PC-3 (cell line): ENCODE measurements at regions not wholly inside any gene's neighbourhood (a gene's known extent, or its start where the extent isn't known, plus 50 kb on each side); places are given as distances from the start of the nearest gene placed in this dataset.

ENCODE experiments used
- ATAC-seq: fragments of 200-7000 bp; cut with Tn5 transposase; 2 replicates; pipeline ENCODE4 v1.9.1; 2020; ENCODE audit warnings: mild to moderate bottlenecking, moderate library complexity
- BruUV-seq: library from RNA; stranded (reverse); fragments of 400-500 nt; replicated peaks from 2 replicates; lab custom pipeline; 2021; lab: Mats Ljungman, UMichigan
- CTCF ChIA-PET: fragments of 300-600 bp; sonication (Branson Sonifier 250); formaldehyde crosslinking; loops from one replicate; lab custom pipeline; 2022; ENCODE audit warnings: antibody characterized with exemption; lab: Charles Lee
- POLR2A ChIA-PET: fragments of 300-600 bp; sonication (Branson Sonifier 250); formaldehyde crosslinking; loops from one replicate; lab custom pipeline; 2022; ENCODE audit warnings: antibody characterized with exemption; ENCODE audit not compliant: unreplicated experiment; lab: Charles Lee
- DNase-seq: peaks from one replicate; pipeline ENCODE4 v3.0.0-alpha.2; 2015
- H2AFZ ChIP-seq: fragments of 300-600 bp; sonication (generic); 2 replicates; pipeline ENCODE4 v1.6.0; 2016; ENCODE audit warnings: antibody characterized with exemption, low read length
- H3F3A ChIP-seq: fragments of 300-600 bp; sonication (generic); one replicate; pipeline ENCODE4 v1.6.0; 2017; ENCODE audit warnings: antibody characterized with exemption, low read length, control low read depth, mild to moderate bottlenecking; ENCODE audit not compliant: unreplicated experiment
- H3K27ac ChIP-seq: fragments of 300-600 bp; sonication (generic); 2 replicates; pipeline ENCODE4 v1.5.1; 2016; ENCODE audit warnings: mild to moderate bottlenecking, low read length
- H3K27me3 ChIP-seq: fragments of 300-600 bp; sonication (generic); 2 replicates; pipeline ENCODE4 v1.6.1; 2016; ENCODE audit warnings: low read length, mixed read lengths
- H3K36me3 ChIP-seq: fragments of 300-600 bp; sonication (generic); 2 replicates; pipeline ENCODE4 v1.6.1; 2016; ENCODE audit warnings: low read depth, mixed run types, low read length, mixed read lengths
- H3K4me1 ChIP-seq: fragments of 300-600 bp; sonication (generic); 2 replicates; pipeline ENCODE4 v1.5.1; 2016; ENCODE audit warnings: low read length; ENCODE audit not compliant: insufficient read depth
- H3K4me2 ChIP-seq: fragments of 300-600 bp; sonication (generic); 2 replicates; pipeline ENCODE4 v1.6.0; 2016; ENCODE audit warnings: low read length
- H3K4me3 ChIP-seq: fragments of 300-600 bp; sonication (generic); 2 replicates; pipeline ENCODE4 v1.5.1; 2016; ENCODE audit warnings: mild to moderate bottlenecking, low read length, mixed read lengths
- H3K79me2 ChIP-seq: fragments of 300-600 bp; sonication (generic); 2 replicates; pipeline ENCODE4 v1.6.1; 2017; ENCODE audit warnings: low read length, mixed read lengths
- H3K9ac ChIP-seq: fragments of 300-600 bp; sonication (generic); 2 replicates; pipeline ENCODE4 v1.6.0; 2016; ENCODE audit warnings: mild to moderate bottlenecking, low read length
- H3K9me2 ChIP-seq: fragments of 300-600 bp; sonication (generic); replicated peaks from 2 replicates; pipeline ENCODE4 v1.6.1; 2016; ENCODE audit warnings: mixed run types, low read length, mixed read lengths
- H3K9me3 ChIP-seq: fragments of 300-600 bp; sonication (generic); 2 replicates; pipeline ENCODE4 v1.6.1; 2016; ENCODE audit warnings: low read length, mixed read lengths
- H4K20me1 ChIP-seq: fragments of 300-600 bp; sonication (generic); 2 replicates; pipeline ENCODE4 v1.6.1; 2016; ENCODE audit warnings: low read length, mixed read lengths
- CTCF ChIP-seq: fragments of 300-600 bp; sonication (generic); conservative IDR thresholded peaks from 2 replicates; pipeline ENCODE4 v1.5.1; 2017; ENCODE audit warnings: antibody characterized with exemption, low read depth, mild to moderate bottlenecking, low read length
- EZH2 ChIP-seq: fragments of 300-600 bp; sonication (generic); IDR thresholded peaks from one replicate; pipeline ENCODE4 v1.6.1; 2017; ENCODE audit warnings: antibody characterized with exemption, mild to moderate bottlenecking, low read length; ENCODE audit not compliant: unreplicated experiment
- EZH2phosphoT487 ChIP-seq: fragments of 300-600 bp; sonication (generic); IDR thresholded peaks from 2 replicates; pipeline ENCODE4 v1.6.1; 2018; ENCODE audit warnings: mild to moderate bottlenecking, antibody characterized with exemption, low read length, borderline replicate concordance
- intact Hi-C: fragments of 100-400 bp; cut with micrococcal nuclease; formaldehyde crosslinking; loops from 2 replicates; pipeline ENCODE4 v1.9.0; 2023

DNA sequence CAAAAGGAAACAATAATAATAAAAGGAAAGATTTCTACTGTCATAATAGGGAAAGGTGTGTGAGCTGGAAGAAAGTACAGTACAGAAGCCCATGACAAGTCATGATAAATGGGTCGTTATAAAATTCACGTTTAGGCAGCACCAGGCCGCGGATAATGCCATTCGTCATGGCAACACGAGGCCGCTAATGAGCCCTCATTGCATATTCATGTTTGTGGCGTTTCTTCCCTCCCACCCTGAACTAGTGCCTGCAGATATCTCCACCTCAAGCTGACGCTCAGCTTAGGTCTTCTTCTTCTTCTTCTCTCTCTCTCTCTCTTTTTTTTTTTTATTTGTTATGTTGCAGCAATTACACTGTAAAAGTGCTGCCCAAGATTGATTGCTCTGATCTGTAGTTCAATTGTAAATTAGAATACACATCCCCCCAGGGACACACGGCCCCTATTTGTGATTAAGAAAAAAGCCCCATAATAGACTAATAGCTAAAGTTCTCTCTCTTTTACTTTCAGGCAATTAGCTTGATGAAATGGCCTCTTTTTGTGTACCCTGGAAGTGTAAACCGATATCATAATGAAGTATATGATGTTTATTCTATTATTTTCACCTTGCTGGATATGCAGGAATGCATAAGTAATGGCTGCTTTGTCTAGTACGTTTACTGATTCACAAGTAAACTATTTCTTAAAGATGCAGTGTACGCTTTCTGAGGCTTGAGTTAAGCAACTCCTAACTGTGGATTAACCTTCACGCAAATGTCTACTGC, 61.9 kb upstream of the NR2F2 start:
- H3K27me3 ChIP-seq = no peaks in the 10 kb centered on the region
- TF ChIP-seq CTCF (no peak), EZH2phosphoT487 (no peak), EZH2 (no peak)
- H3F3A ChIP-seq = no peaks in the 10 kb centered on the region
- no peak overlapping the region for H3K9ac ChIP-seq
- peak overlapping the region; percentile 51 for H3K4me2 ChIP-seq
- H3K9me2 ChIP-seq = no peaks in the 10 kb centered on the region
- intact Hi-C loops = no loop called here
- H3K4me3 ChIP-seq = peak overlapping the region; percentile 6; the same call in 1 of the 2 replicates
- H3K27ac ChIP-seq = 0 out of 2 replicates have a peak overlapping the region, but pooled peaks have one; percentile 31
- peaks cover 4% of the 10 kb centered on the region; the same call in 1 of the 2 replicates for H3K79me2 ChIP-seq
- DNase-seq (peak; percentile 72), ATAC-seq (peak; percentile 16; the same call in 1 of the 2 replicates)
- H3K36me3 ChIP-seq = no peaks in the 10 kb centered on the region
- POLR2A ChIA-PET = no interaction called here
- H2AFZ ChIP-seq = peak overlapping the region; percentile 76
- no peaks in the 10 kb centered on the region for H3K9me3 ChIP-seq
- BruUV-seq = no TSS peak
- CTCF ChIA-PET = no interaction called here
- peaks cover 67% of the 10 kb centered on the region for H3K4me1 ChIP-seq
- no peaks in the 10 kb centered on the region for H4K20me1 ChIP-seq

DNA sequence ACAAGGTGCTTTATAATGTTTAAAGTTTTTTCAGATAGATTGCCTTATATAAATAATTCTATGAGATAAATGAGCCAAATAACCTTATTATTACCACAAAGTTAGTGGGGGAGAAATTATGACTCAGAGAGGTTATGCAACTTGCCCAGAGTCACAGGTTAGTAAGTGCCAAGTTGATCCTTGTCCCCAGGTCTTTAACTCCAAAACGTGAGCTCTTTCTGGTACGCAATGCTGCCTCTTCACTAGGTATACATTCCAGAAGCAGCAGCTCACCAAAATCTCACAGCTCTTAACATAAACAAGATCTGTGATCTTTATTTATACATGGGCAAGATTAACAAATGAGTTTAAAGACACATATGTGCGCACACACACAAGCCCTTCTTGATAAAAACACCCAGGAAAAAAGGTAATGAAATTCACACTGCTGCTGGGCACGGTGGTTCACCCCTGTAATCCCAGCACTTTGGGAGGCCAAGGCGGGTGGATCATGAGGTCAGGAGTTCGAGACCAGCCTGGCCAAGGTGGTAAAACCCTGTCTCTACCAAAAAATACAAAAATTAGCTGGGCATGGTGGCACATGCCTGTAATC, 59.8 kb upstream of the NR2F2 start:
- Histone ChIP-seq H2AFZ (no peak overlapping the region), H3K27me3 (no peaks in the 10 kb centered on the region), H3K9ac (no peak overlapping the region), H3K9me3 (no peaks in the 10 kb centered on the region), H3K79me2 (peaks cover 13% of the 10 kb centered on the region), H3K9me2 (no peaks in the 10 kb centered on the region), H3K4me1 (peaks cover 65% of the 10 kb centered on the region), H3K36me3 (no peaks in the 10 kb centered on the region), H3K4me2 (peak overlapping the region; percentile 15), H3K4me3 (no peak overlapping the region; the same call in 1 of the 2 replicates), H3F3A (no peaks in the 10 kb centered on the region), H3K27ac (peak overlapping the region; percentile 36), H4K20me1 (no peaks in the 10 kb centered on the region)
- BruUV-seq = no TSS peak
- POLR2A ChIA-PET = no interaction called here
- peak; percentile 16 for ATAC-seq
- DNase-seq = peak; percentile 89
- TF ChIP-seq CTCF (no peak), EZH2 (no peak), EZH2phosphoT487 (no peak)
- CTCF ChIA-PET = no interaction called here
- intact Hi-C loops = loop anchor here (5.0 kb wide), 1 partner anchor 338 kb away; no protein-coding TSS in a partner anchor
